AG04449 (cell line): ENCODE measurements at regions not wholly inside any gene's neighbourhood (a gene's known extent, or its start where the extent isn't known, plus 50 kb on each side); places are given as distances from the start of the nearest gene placed in this dataset.

Source experiments
- CTCF ChIA-PET: fragments of 350-600 bp; formaldehyde crosslinking; extraction: SDS; loops from one replicate; lab custom pipeline; 2021; ENCODE audit warnings: antibody characterized with exemption; lab: Yijun Ruan, JAX
- POLR2A ChIA-PET: fragments of 400-600, 350-600 bp; formaldehyde crosslinking; extraction: SDS; loops from one replicate; lab custom pipeline; 2020; ENCODE audit warnings: antibody characterized with exemption, inconsistent platforms; lab: Yijun Ruan, JAX
- DNase-seq: peaks from one replicate; pipeline ENCODE4 v3.0.0-alpha.2; 2010; ENCODE audit warnings: low read depth, low spot score
- H3K4me3 ChIP-seq: 2 replicates; pipeline ENCODE4 v1.5.1; 2011; ENCODE audit warnings: low read depth, mild to moderate bottlenecking, control low read depth, low read length
- CTCF ChIP-seq: IDR thresholded peaks from one replicate; pipeline ENCODE4 v1.5.1; 2011; ENCODE audit warnings: mild to moderate bottlenecking, moderate library complexity, low read length, control low read depth, inconsistent platforms; ENCODE audit not compliant: insufficient read depth; ENCODE audit errors: missing control alignments

- DNase-seq: no peak
- ChIA-PET POLR2A (no interaction called here), CTCF (no interaction called here)
- TF ChIP-seq CTCF: no peak
- no peak overlapping the region for H3K4me3 ChIP-seq
These were observed 79.6 kb downstream of the LRATD1 start for GRCh38 chr2:14712111-14712510.

DNA sequence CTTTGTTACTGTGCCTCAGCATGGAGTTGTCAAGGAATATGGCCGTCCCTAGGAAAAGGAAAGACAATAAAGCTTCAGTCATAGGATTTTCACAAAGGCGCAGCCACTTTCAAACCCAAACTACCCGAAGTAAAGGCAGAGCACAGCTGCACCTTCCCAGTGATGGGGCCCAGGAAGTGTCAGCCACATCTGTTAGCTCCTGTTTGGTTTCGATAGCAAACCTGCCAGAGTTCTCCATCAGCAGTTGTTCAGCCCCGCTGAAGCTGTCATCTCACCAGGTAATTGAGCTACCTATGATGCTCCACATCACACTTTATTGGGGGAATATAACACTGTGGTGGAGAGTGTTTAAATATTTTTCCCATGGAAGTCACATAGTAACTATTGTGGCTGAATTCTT lies 80.7 kb downstream of the LRATD1 start:
- TF ChIP-seq CTCF: no peak
- POLR2A ChIA-PET: no interaction called here
- DNase-seq: no peak
- no peak overlapping the region for H3K4me3 ChIP-seq
- CTCF ChIA-PET: no interaction called here

- no peak for DNase-seq
- ChIA-PET CTCF (no interaction called here), POLR2A (no interaction called here)
- H3K4me3 ChIP-seq: no peak overlapping the region
- no peak for TF ChIP-seq CTCF
These were observed 83.1 kb downstream of the LRATD1 start for GRCh38 chr2:14715600-14715999.

DNA sequence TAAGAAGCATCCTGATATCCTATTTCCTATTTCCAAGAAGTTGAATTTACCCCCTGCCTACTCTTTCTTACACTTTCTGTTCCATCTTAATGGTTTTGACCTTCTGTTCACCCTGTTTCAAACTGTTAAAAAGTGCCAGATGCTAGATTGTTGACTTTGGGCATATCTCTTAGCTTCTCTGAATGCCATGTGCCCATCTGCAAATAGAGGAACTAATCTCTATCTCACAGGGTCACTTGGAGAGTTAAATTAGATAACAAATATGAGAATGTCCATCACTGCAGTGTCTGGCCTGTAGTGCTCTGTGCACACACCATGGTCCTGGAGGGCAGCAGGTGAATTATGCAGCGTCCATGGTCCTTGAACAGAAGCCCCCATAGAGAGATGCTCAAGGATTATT lies 83.8 kb downstream of the LRATD1 start:
- DNase-seq: no peak
- ChIA-PET POLR2A (no interaction called here), CTCF (no interaction called here)
- no peak overlapping the region for H3K4me3 ChIP-seq
- no peak for TF ChIP-seq CTCF

GRCh38 chr2:14717131-14717530 lies 84.6 kb downstream of the LRATD1 start:
- POLR2A ChIA-PET: no interaction called here
- CTCF ChIA-PET: no interaction called here
- no peak overlapping the region for H3K4me3 ChIP-seq
- TF ChIP-seq CTCF: no peak
- no peak for DNase-seq

GRCh38 chr2:14720319-14720718 lies 87.8 kb downstream of the LRATD1 start:
- POLR2A ChIA-PET: no interaction called here
- no peak for TF ChIP-seq CTCF
- no peak for DNase-seq
- H3K4me3 ChIP-seq: no peak overlapping the region
- CTCF ChIA-PET: no interaction called here

GRCh38 chr2:14720739-14721138 lies 88.2 kb downstream of the LRATD1 start:
- no peak for DNase-seq
- H3K4me3 ChIP-seq: no peak overlapping the region
- TF ChIP-seq CTCF: no peak
- ChIA-PET POLR2A (no interaction called here), CTCF (no interaction called here)
